Heart left ventricle (tissue), 16 donors: ENCODE measurements at regions not wholly inside any gene's neighbourhood (a gene's known extent, or its start where the extent isn't known, plus 50 kb on each side); places are given as distances from the start of the nearest gene placed in this dataset.
"Not testable (repeated sequence)": the region's sequence is repeated elsewhere in the genome, so short reads cannot be mapped to it uniquely, and the experiment has no call there.

Source experiments
- ATAC-seq, 4 donors: fragments of 200-7000 bp; cut with Tn5 transposase; one replicate each; pipeline ENCODE4 v1.9.1; 2020 to 2022; ENCODE audit warnings: moderate library complexity in 4 of 4, mild to moderate bottlenecking in 3 of 4, moderate number of reproducible peaks in 1 of 4
- DNase-seq, 5 donors: peaks; one replicate each; pipeline ENCODE4 v3.0.0-alpha.2; 2020
- H3K27ac ChIP-seq, 12 donors: fragments of 200-600 bp; sonication (generic) in 4 of 12; one replicate each; pipeline versions ENCODE4 v1.5.0 to v1.8.0; 2016 to 2022; ENCODE audit warnings: mild to moderate bottlenecking in 2 of 12
- H3K27me3 ChIP-seq, 9 donors: fragments of 200-600 bp; sonication (generic) in 2 of 9; one replicate each; pipeline versions ENCODE4 v1.5.1 to v1.8.0; 2016 to 2022; ENCODE audit warnings: mild to moderate bottlenecking in 3 of 9
- H3K36me3 ChIP-seq, 9 donors: fragments of 200-600 bp; sonication (generic) in 2 of 9; one replicate each; pipeline versions ENCODE4 v1.5.0 to v1.8.0; 2018 to 2022; ENCODE audit warnings: mild to moderate bottlenecking in 2 of 9
- H3K4me1 ChIP-seq, 12 donors: fragments of 200-600 bp; sonication (generic) in 4 of 12; one replicate each; pipeline versions ENCODE4 v1.5.0 to v1.8.0; 2016 to 2022; ENCODE audit warnings: mild to moderate bottlenecking in 3 of 12
- H3K4me3 ChIP-seq, 12 donors: fragments of 200-600 bp; sonication (generic) in 4 of 12; one replicate each; pipeline versions ENCODE4 v1.5.0 to v1.8.0; 2017 to 2022; ENCODE audit warnings: mild to moderate bottlenecking in 9 of 12, moderate library complexity in 4 of 12
- H3K9me3 ChIP-seq, 12 donors: fragments of 200-600 bp; sonication (generic) in 4 of 12; one replicate each; pipeline versions ENCODE4 v1.5.0 to v1.8.0; 2016 to 2022; ENCODE audit warnings: mild to moderate bottlenecking in 1 of 12
- CTCF ChIP-seq, 12 donors: fragments of 200-600 bp; sonication (generic) in 4 of 12; IDR thresholded peaks; one replicate each; pipeline versions ENCODE4 v1.5.0 to v1.8.0; 2018 to 2022; ENCODE audit warnings: antibody characterized with exemption in 12 of 12, mild to moderate bottlenecking in 5 of 12
- POLR2A ChIP-seq, 2 donors: fragments of 450-650 bp; IDR thresholded peaks; one replicate each; pipeline ENCODE4 v1.6.1; 2017; ENCODE audit warnings: antibody characterized with exemption in 2 of 2, mild to moderate bottlenecking in 2 of 2, moderate library complexity in 2 of 2
- WGBS, 4 donors: extraction: QIAGEN DNeasy Blood & Tissue Kit in 2 of 4; methylation state at CpG; one replicate each; pipeline versions ENCODE4 v1.1.5 to v1.1.7; 2013 to 2018; 5-methylcytosine and 5-hydroxymethylcytosine counted together
- intact Hi-C, 10 donors: fragments of 100-400 bp; cut with DNase I; formaldehyde crosslinking; loops; one replicate each; pipeline versions ENCODE4 v1.11.1 to v1.14.2; 2022
- donor health status: ischemic (EF 13 %, LVEDD 7.1; RV severe dilation, severe dysfunction).
- donor health status: healthy with polysubstance abuse.
- donor health status: DM: no; HTN: yes; CAD: no.
- donor health status: DM: no; HTN: no; CAD: no.
- donor health status: ischemic (EF 25% LVEDD 6.9; RV normal size, moderate dysfunction).
- donor health status: ischemic (EF 25% LVEDD 5.7; RV mildly dilated, moderate dysfunction).
- donor health status: healthy.
- donor health status: DM: yes; HTN: yes; CAD: no.
- donor health status: ischemic (EF 35%, LVEDD 5.7; RV mildly dilated, moderate dysfunction).
- donor health status: nonischemic (EF 11% LVEDD 7.7; RV severe dilation, severe dysfunction).
- donor health status: DM: yes; HTN: yes; CAD: no.
- donor health status: PGD.
- donor health status: ischemic (EF 29% LVEDD 5.4; RV normal size, mild dysfunction).
- donor health status: nonischemic (EF 23%, LVEDD 6.1; RV moderate dilation, normal function).

- H3K4me1 ChIP-seq = no peaks in the 10 kb centered on the region
- no peak for DNase-seq
- 94 to 96% (median 94%) methylated on average over 9 of the region's 9 CpGs for WGBS, 4 donors
- ATAC-seq = no peak
- peaks cover 0 to 14% (median 0%) of the 10 kb centered on the region in 12 donors for H3K9me3 ChIP-seq
- H3K27me3 ChIP-seq = no peaks in the 10 kb centered on the region
- no peak overlapping the region for H3K27ac ChIP-seq
- intact Hi-C loops = loop anchor here in 2 of 10 donors (10.0 kb wide), 1 partner anchor 318 kb away; no protein-coding TSS in a partner anchor
- TF ChIP-seq POLR2A (IDR thresholded peaks at IDR 0.05) = no peak
- no peak for TF ChIP-seq CTCF (IDR thresholded peaks at IDR 0.05)
- H3K36me3 ChIP-seq = no peaks in the 10 kb centered on the region
- H3K4me3 ChIP-seq = no peak overlapping the region
These were observed 120.6 kb downstream of the TANC2 start for GRCh38 chr17:63086483-63087185.

- H3K9me3 ChIP-seq = peaks cover 0 to 14% (median 0%) of the 10 kb centered on the region in 12 donors
- H3K27me3 ChIP-seq, H3K27ac ChIP-seq, ATAC-seq, DNase-seq, H3K4me3 ChIP-seq, H3K4me1 ChIP-seq, intact Hi-C loops, H3K36me3 ChIP-seq: not testable (repeated sequence)
- 80 to 95% (median 92%) methylated on average over 7 of the region's 7 CpGs for WGBS, 4 donors
These were observed 124.5 kb downstream of the TANC2 start for GRCh38 chr17:63090358-63091114.

GRCh38 chr17:63091909-63092308, 125.9 kb downstream of the TANC2 start:
- intact Hi-C loops, DNase-seq, H3K27me3 ChIP-seq, H3K36me3 ChIP-seq, H3K4me1 ChIP-seq, H3K4me3 ChIP-seq, ATAC-seq, H3K27ac ChIP-seq: not testable (repeated sequence)
- peaks cover 0 to 10% (median 0%) of the 10 kb centered on the region in 12 donors for H3K9me3 ChIP-seq

- TF ChIP-seq CTCF (IDR thresholded peaks at IDR 0.05) (no peak), POLR2A (IDR thresholded peaks at IDR 0.05) (no peak)
- Histone ChIP-seq H3K4me3 (no peak overlapping the region), H3K27ac (no peak overlapping the region), H3K4me1 (no peaks in the 10 kb centered on the region), H3K27me3 (no peaks in the 10 kb centered on the region), H3K9me3 (peaks cover 0 to 10% (median 0%) of the 10 kb centered on the region in 12 donors), H3K36me3 (no peaks in the 10 kb centered on the region)
- ATAC-seq = no peak
- 86 to 97% (median 96%) methylated on average over 3 of the region's 3 CpGs for WGBS, 4 donors
- intact Hi-C loops = no loop called here
- no peak for DNase-seq
These were observed 128.6 kb downstream of the TANC2 start for GRCh38 chr17:63094631-63095030.

GRCh38 chr17:63095459-63095858, 129.4 kb downstream of the TANC2 start:
- Histone ChIP-seq H3K27ac (no peak overlapping the region), H3K27me3 (no peaks in the 10 kb centered on the region), H3K36me3 (no peaks in the 10 kb centered on the region), H3K4me3 (no peak overlapping the region), H3K9me3 (peaks cover 0 to 7% (median 0%) of the 10 kb centered on the region in 12 donors), H3K4me1 (no peaks in the 10 kb centered on the region)
- DNase-seq (no peak), ATAC-seq (no peak)
- intact Hi-C loops = no loop called here
- WGBS, 4 donors = 97 to 100% (median 98%) methylated on average over 1 of the region's 1 CpG
- no peak for TF ChIP-seq POLR2A (IDR thresholded peaks at IDR 0.05)
- TF ChIP-seq CTCF (IDR thresholded peaks at IDR 0.05) = no peak
